Parathyroid adenoma (tissue), 2 donors: ENCODE measurements at regions not wholly inside any gene's neighbourhood (a gene's known extent, or its start where the extent isn't known, plus 50 kb on each side); places are given as distances from the start of the nearest gene placed in this dataset.

Experiments
- H2AFZ ChIP-seq: fragments of 300-600 bp; sonication (generic); one replicate; pipeline ENCODE4 v1.7.0; 2017; ENCODE audit warnings: antibody characterized with exemption, mild to moderate bottlenecking
- H3K27ac ChIP-seq: fragments of 300-600 bp; sonication (generic); one replicate; pipeline ENCODE4 v1.7.0; 2017
- H3K27me3 ChIP-seq: fragments of 300-600 bp; sonication (generic); one replicate; pipeline ENCODE4 v1.7.0; 2017; ENCODE audit warnings: low read length; ENCODE audit not compliant: control insufficient read depth, insufficient read depth
- H3K36me3 ChIP-seq: fragments of 300-600 bp; sonication (generic); one replicate; pipeline ENCODE4 v1.7.0; 2017; ENCODE audit warnings: low read length; ENCODE audit not compliant: control insufficient read depth, insufficient read depth
- H3K4me1 ChIP-seq: fragments of 300-600 bp; sonication (generic); one replicate; pipeline ENCODE4 v1.7.0; 2017; ENCODE audit warnings: control low read depth
- H3K4me2 ChIP-seq: fragments of 300-600 bp; sonication (generic); one replicate; pipeline ENCODE4 v1.7.0; 2017; ENCODE audit warnings: low read length
- H3K4me3 ChIP-seq: fragments of 300-600 bp; sonication (generic); one replicate; pipeline ENCODE4 v1.7.0; 2017; ENCODE audit warnings: low read depth, low read length
- H3K79me2 ChIP-seq: fragments of 300-600 bp; sonication (generic); one replicate; pipeline ENCODE4 v1.7.0; 2017; ENCODE audit warnings: control low read depth
- H3K9ac ChIP-seq: fragments of 300-600 bp; sonication (generic); one replicate; pipeline ENCODE4 v1.7.0; 2017; ENCODE audit warnings: mild to moderate bottlenecking
- H3K9me3 ChIP-seq: fragments of 300-600 bp; sonication (generic); one replicate; pipeline ENCODE4 v1.7.0; 2017; ENCODE audit warnings: low read length; ENCODE audit not compliant: control insufficient read depth
- CTCF ChIP-seq: fragments of 300-600 bp; sonication (generic); IDR thresholded peaks from one replicate; pipeline ENCODE4 v1.7.0; 2017; ENCODE audit warnings: antibody characterized with exemption, mild to moderate bottlenecking
- donor health status: primary hyperparathyroidism.

GRCh38 chrX:40158036-40158706 lies 60.4 kb upstream of the BCOR start:
- Histone ChIP-seq H3K27ac (peak overlapping the region; percentile 19), H3K4me1 (no peaks in the 10 kb centered on the region), H3K27me3 (no peaks in the 10 kb centered on the region), H2AFZ (peak overlapping the region; percentile 80), H3K4me3 (no peak overlapping the region), H3K9ac (no peak overlapping the region), H3K9me3 (no peaks in the 10 kb centered on the region), H3K4me2 (peak overlapping the region; percentile 35), H3K36me3 (no peaks in the 10 kb centered on the region), H3K79me2 (no peaks in the 10 kb centered on the region)
- no peak for TF ChIP-seq CTCF

- no peak overlapping the region for H3K9ac ChIP-seq
- H3K27ac ChIP-seq = peak overlapping the region; percentile 19
- H3K4me1 ChIP-seq = no peaks in the 10 kb centered on the region
- no peak overlapping the region for H3K4me3 ChIP-seq
- no peaks in the 10 kb centered on the region for H3K79me2 ChIP-seq
- no peaks in the 10 kb centered on the region for H3K27me3 ChIP-seq
- TF ChIP-seq CTCF = no peak
- no peaks in the 10 kb centered on the region for H3K9me3 ChIP-seq
- H3K36me3 ChIP-seq = no peaks in the 10 kb centered on the region
- peak overlapping the region; percentile 77 for H2AFZ ChIP-seq
- H3K4me2 ChIP-seq = no peak overlapping the region
Observed at GRCh38 chrX:40157228-40158035, 59.7 kb upstream of the BCOR start.

GRCh38 chrX:40156470-40157227 lies 58.9 kb upstream of the BCOR start:
- H3K79me2 ChIP-seq = no peaks in the 10 kb centered on the region
- no peak overlapping the region for H3K27ac ChIP-seq
- H3K4me2 ChIP-seq = no peak overlapping the region
- no peak for TF ChIP-seq CTCF
- H3K36me3 ChIP-seq = no peaks in the 10 kb centered on the region
- H2AFZ ChIP-seq = no peak overlapping the region
- no peak overlapping the region for H3K4me3 ChIP-seq
- no peak overlapping the region for H3K9ac ChIP-seq
- no peaks in the 10 kb centered on the region for H3K27me3 ChIP-seq
- H3K9me3 ChIP-seq = no peaks in the 10 kb centered on the region
- no peaks in the 10 kb centered on the region for H3K4me1 ChIP-seq

- Histone ChIP-seq H3K79me2 (no peaks in the 10 kb centered on the region), H2AFZ (peak overlapping the region; percentile 64), H3K27ac (no peak overlapping the region), H3K9ac (no peak overlapping the region), H3K36me3 (no peaks in the 10 kb centered on the region), H3K4me2 (peak overlapping the region; percentile 88), H3K4me3 (peak overlapping the region; percentile 57), H3K4me1 (no peaks in the 10 kb centered on the region), H3K9me3 (no peaks in the 10 kb centered on the region), H3K27me3 (no peaks in the 10 kb centered on the region)
- no peak for TF ChIP-seq CTCF
Observed at GRCh38 chrX:40155589-40156469, 58.1 kb upstream of the BCOR start.
